Endothelial cell of umbilical vein (primary cell): ENCODE measurements at regions not wholly inside any gene's neighbourhood (a gene's known extent, or its start where the extent isn't known, plus 50 kb on each side); places are given as distances from the start of the nearest gene placed in this dataset.

Experiments
- BruUV-seq: library from RNA; stranded (reverse); fragments of 400-500 nt; replicated peaks from 2 replicates; lab custom pipeline; 2021; lab: Mats Ljungman, UMichigan
- CTCF ChIA-PET: fragments of 300-600, 350-600 bp; sonication (Branson Sonifier 250); formaldehyde crosslinking; loops from one replicate; lab custom pipeline; 2021; ENCODE audit warnings: antibody characterized with exemption, inconsistent platforms; lab: Charles Lee
- POLR2A ChIA-PET: fragments of 300-600, 350-600 bp; sonication (Branson Sonifier 250); formaldehyde crosslinking; loops from one replicate; lab custom pipeline; 2021; ENCODE audit warnings: antibody characterized with exemption, inconsistent platforms; lab: Charles Lee
- DNase-seq: peaks from one replicate; pipeline ENCODE4 v3.0.0-alpha.2; 2011; ENCODE audit warnings: low read depth, low spot score
- FAIRE-seq: peaks from 2 replicates; lab custom pipeline; 2011; peaks lifted over from hg19 to GRCh38; lab: Jason Lieb, UNC
- H2AFZ ChIP-seq: 2 replicates; pipeline ENCODE4 v1.6.0; 2012; ENCODE audit warnings: low read depth, low read length, control low read depth, inconsistent platforms
- H3K27ac ChIP-seq: 2 replicates; pipeline ENCODE4 v1.5.1; 2011; ENCODE audit warnings: low read depth, mild to moderate bottlenecking, control low read depth, low read length, moderate library complexity; ENCODE audit not compliant: insufficient read depth
- H3K27me3 ChIP-seq, 2 experiments: 2 replicates each; pipeline versions ENCODE4 v1.6.0 to v1.6.1; 2011; ENCODE audit warnings: low read length in 2 of 2, mixed read lengths in 1 of 2; ENCODE audit not compliant: control insufficient read depth in 2 of 2, insufficient read depth in 2 of 2
- H3K36me3 ChIP-seq, 2 experiments: 2 replicates in 1 of 2; 3 replicates in 1 of 2; pipeline ENCODE4 v1.5.1; 2011; ENCODE audit warnings: low read length in 2 of 2, mild to moderate bottlenecking in 1 of 2, moderate library complexity in 1 of 2; ENCODE audit not compliant: control insufficient read depth in 2 of 2, insufficient read depth in 2 of 2; ENCODE audit errors: extremely low read depth in 1 of 2
- H3K4me1 ChIP-seq: 3 replicates; pipeline ENCODE4 v1.5.1; 2011; ENCODE audit warnings: mild to moderate bottlenecking, low read length; ENCODE audit not compliant: control insufficient read depth, insufficient read depth; ENCODE audit errors: extremely low read depth
- H3K4me2 ChIP-seq: 2 replicates; pipeline ENCODE4 v1.6.1; 2011; ENCODE audit warnings: low read length, control low read depth, mixed read lengths; ENCODE audit not compliant: insufficient read depth
- H3K4me3 ChIP-seq, 3 experiments: fragments of 200-600 bp in 1 of 3; sonication (generic), shearing (Covaris generic) in 1 of 3; replicated peaks in 1 of 3; 2 replicates each; pipeline ENCODE4 v1.5.1; 2011 to 2016; ENCODE audit warnings: control low read depth in 3 of 3, low read length in 3 of 3, mild to moderate bottlenecking in 2 of 3, inconsistent platforms in 1 of 3, low read depth in 1 of 3, moderate library complexity in 1 of 3; ENCODE audit not compliant: insufficient read depth in 1 of 3
- H3K79me2 ChIP-seq: 2 replicates; pipeline ENCODE4 v1.6.0; 2012; ENCODE audit warnings: low read length, inconsistent platforms; ENCODE audit not compliant: control insufficient read depth, insufficient read depth
- H3K9ac ChIP-seq: replicated peaks from 2 replicates; pipeline ENCODE3; 2011; ENCODE audit warnings: low read length, control low read depth; ENCODE audit not compliant: insufficient read depth; ENCODE audit errors: extremely low read depth
- H3K9me1 ChIP-seq: replicated peaks from 3 replicates; pipeline ENCODE4 v1.6.0; 2011; ENCODE audit warnings: mild to moderate bottlenecking, low read length; ENCODE audit not compliant: control insufficient read depth, insufficient read depth; ENCODE audit errors: extremely low read depth
- H3K9me3 ChIP-seq: replicated peaks from 2 replicates; pipeline ENCODE4 v1.5.1; 2012; ENCODE audit warnings: low read length, inconsistent platforms; ENCODE audit not compliant: control insufficient read depth, insufficient read depth
- H4K20me1 ChIP-seq: replicated peaks from 2 replicates; pipeline ENCODE3; 2011; ENCODE audit warnings: mild to moderate bottlenecking, low read length; ENCODE audit not compliant: control insufficient read depth, insufficient read depth; ENCODE audit errors: extremely low read depth
- EZH2 ChIP-seq: IDR thresholded peaks from 2 replicates; pipeline ENCODE4 v1.6.1; 2012; ENCODE audit warnings: borderline replicate concordance, low read depth, mild to moderate bottlenecking, moderate library complexity, low read length, inconsistent platforms; ENCODE audit not compliant: severe bottlenecking
- FOS ChIP-seq: IDR thresholded peaks from 2 replicates; pipeline ENCODE4 v1.6.1; 2011; ENCODE audit warnings: mild to moderate bottlenecking, low read length, moderate library complexity, borderline replicate concordance; ENCODE audit not compliant: insufficient read depth
- GATA2 ChIP-seq: IDR thresholded peaks from 2 replicates; pipeline ENCODE4 v1.7.0; 2011; ENCODE audit warnings: low read depth, mild to moderate bottlenecking, moderate library complexity, mixed read lengths, low read length; ENCODE audit not compliant: insufficient read length, insufficient read depth
- JUN ChIP-seq: IDR thresholded peaks from 2 replicates; pipeline ENCODE4 v1.6.1; 2011; ENCODE audit warnings: borderline replicate concordance, low read depth; ENCODE audit not compliant: insufficient read length, insufficient read depth
- MYC ChIP-seq: IDR thresholded peaks from one replicate; pipeline ENCODE4 v1.6.1; 2011; ENCODE audit warnings: mild to moderate bottlenecking, low read depth, low read length
- POLR2A ChIP-seq: IDR thresholded peaks from 2 replicates; pipeline ENCODE4 v1.6.1; 2012; ENCODE audit warnings: low read depth, mild to moderate bottlenecking, control low read depth, low read length
- POLR2AphosphoS5 ChIP-seq: IDR thresholded peaks from 2 replicates; pipeline ENCODE4 v1.6.1; 2012; ENCODE audit warnings: low read depth, mild to moderate bottlenecking, control low read depth, low read length, moderate library complexity; ENCODE audit not compliant: insufficient read depth
- dilution Hi-C: fragments of 300-500 bp; cut with MboI; formaldehyde crosslinking; loops from one replicate; pipeline ENCODE4 v1.15.0; 2019; ENCODE audit warnings: low sequenced_read_pairs; ENCODE audit not compliant: extremely low pct_ligation_motif_present
- intact Hi-C: fragments of 100-400 bp; cut with micrococcal nuclease; formaldehyde crosslinking; loops from one replicate; pipeline ENCODE4 v1.10.0; 2022
- TF ChIP-seq, protein P1 (sequence below), 2 donors: IDR thresholded peaks; 1 replicate in 1 of 2; 2 replicates in 1 of 2; pipeline ENCODE4 v1.5.1; 2011; ENCODE audit warnings: low read length in 2 of 2, mild to moderate bottlenecking in 2 of 2, moderate library complexity in 2 of 2, control low read depth in 1 of 2, inconsistent platforms in 1 of 2, low read depth in 1 of 2; ENCODE audit not compliant: insufficient read depth in 1 of 2; ENCODE audit errors: extremely low read depth in 1 of 2
- TF ChIP-seq, protein P2 (sequence below): IDR thresholded peaks from 2 replicates; pipeline ENCODE4 v1.6.1; 2011; ENCODE audit not compliant: insufficient read depth, insufficient read length

DNA sequence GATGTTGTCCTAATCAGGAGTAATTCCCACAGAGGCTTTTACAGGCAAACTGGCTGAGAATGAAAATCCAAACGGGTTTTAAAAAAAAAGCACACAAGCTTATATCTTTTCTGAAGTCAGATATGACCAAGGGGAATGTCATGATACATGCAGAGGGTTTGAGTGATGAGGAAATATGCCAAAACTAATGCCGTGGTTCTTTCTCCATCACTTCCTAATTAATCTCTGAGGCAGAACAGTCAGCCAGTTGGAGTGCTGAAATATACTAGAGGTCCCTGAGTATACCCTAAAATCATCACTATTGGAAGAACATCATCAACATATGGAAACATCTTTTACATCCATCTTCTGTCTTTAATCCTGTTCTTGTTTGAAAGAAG is 160.8 kb upstream of the FAR2 start:
- ChIA-PET POLR2A (no interaction called here), CTCF (no interaction called here)
- no peaks in the 10 kb centered on the region for H3K9me3 ChIP-seq
- no peaks in the 10 kb centered on the region for H3K79me2 ChIP-seq
- H3K4me2 ChIP-seq: no peak overlapping the region
- no peak for TF ChIP-seq POLR2AphosphoS5
- H3K4me3 ChIP-seq: no peak overlapping the region
- no peaks in the 10 kb centered on the region for H3K36me3 ChIP-seq
- H3K9me1 ChIP-seq: no peaks in the 10 kb centered on the region
- dilution Hi-C loops: no loop called here
- H3K27ac ChIP-seq: no peak overlapping the region
- no peaks in the 10 kb centered on the region for H4K20me1 ChIP-seq
- no peak overlapping the region for H3K9ac ChIP-seq
- H3K4me1 ChIP-seq: no peaks in the 10 kb centered on the region
- BruUV-seq: no TSS peak
- H3K27me3 ChIP-seq: no peaks in the 10 kb centered on the region
- DNase-seq (no peak), FAIRE-seq (no peak)
- no peak overlapping the region for H2AFZ ChIP-seq
- intact Hi-C loops: no loop called here

DNA sequence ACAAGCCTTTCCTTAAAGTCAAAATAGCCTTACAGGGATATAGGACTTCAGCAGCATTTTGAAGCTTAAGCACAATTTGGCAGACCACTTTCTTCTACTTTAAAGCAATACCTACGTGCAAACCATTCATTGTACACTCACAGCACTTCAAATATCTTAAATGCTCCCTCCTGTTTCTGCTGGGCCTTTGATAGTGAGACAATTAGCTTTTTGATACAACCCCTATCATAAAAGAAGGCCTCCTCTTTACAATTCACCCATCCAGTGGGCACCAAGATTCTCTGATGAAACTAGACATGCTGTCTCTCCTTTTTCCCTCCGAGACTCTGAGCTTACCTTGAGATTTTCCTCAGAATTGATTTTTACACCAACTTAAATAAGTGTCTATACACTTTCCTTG is 157.5 kb upstream of the FAR2 start:
- dilution Hi-C loops: no loop called here
- FAIRE-seq (no peak), DNase-seq (no peak)
- H3K4me1 ChIP-seq: no peaks in the 10 kb centered on the region
- no peaks in the 10 kb centered on the region for H3K36me3 ChIP-seq
- ChIA-PET CTCF (no interaction called here), POLR2A (no interaction called here)
- intact Hi-C loops: no loop called here
- no peaks in the 10 kb centered on the region for H3K79me2 ChIP-seq
- no peaks in the 10 kb centered on the region for H3K9me1 ChIP-seq
- H2AFZ ChIP-seq: no peak overlapping the region
- H3K4me2 ChIP-seq: no peak overlapping the region
- H3K9ac ChIP-seq: no peak overlapping the region
- H3K27me3 ChIP-seq: no peaks in the 10 kb centered on the region
- TF ChIP-seq, protein P1, sequence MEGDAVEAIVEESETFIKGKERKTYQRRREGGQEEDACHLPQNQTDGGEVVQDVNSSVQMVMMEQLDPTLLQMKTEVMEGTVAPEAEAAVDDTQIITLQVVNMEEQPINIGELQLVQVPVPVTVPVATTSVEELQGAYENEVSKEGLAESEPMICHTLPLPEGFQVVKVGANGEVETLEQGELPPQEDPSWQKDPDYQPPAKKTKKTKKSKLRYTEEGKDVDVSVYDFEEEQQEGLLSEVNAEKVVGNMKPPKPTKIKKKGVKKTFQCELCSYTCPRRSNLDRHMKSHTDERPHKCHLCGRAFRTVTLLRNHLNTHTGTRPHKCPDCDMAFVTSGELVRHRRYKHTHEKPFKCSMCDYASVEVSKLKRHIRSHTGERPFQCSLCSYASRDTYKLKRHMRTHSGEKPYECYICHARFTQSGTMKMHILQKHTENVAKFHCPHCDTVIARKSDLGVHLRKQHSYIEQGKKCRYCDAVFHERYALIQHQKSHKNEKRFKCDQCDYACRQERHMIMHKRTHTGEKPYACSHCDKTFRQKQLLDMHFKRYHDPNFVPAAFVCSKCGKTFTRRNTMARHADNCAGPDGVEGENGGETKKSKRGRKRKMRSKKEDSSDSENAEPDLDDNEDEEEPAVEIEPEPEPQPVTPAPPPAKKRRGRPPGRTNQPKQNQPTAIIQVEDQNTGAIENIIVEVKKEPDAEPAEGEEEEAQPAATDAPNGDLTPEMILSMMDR (IDR thresholded peaks at IDR 0.05; ENCODE audit: extremely low read depth in 1 of 2, insufficient read depth in 1 of 2, low read depth in 1 of 2, low read length in 2 of 2): no peak
- TF ChIP-seq POLR2AphosphoS5: no peak
- TF ChIP-seq, protein P2, sequence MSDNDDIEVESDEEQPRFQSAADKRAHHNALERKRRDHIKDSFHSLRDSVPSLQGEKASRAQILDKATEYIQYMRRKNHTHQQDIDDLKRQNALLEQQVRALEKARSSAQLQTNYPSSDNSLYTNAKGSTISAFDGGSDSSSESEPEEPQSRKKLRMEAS: no peak
- no peak for TF ChIP-seq POLR2A
- TF ChIP-seq EZH2: no peak
- no peak for TF ChIP-seq GATA2
- TF ChIP-seq FOS: no peak
- TF ChIP-seq MYC: no peak
- TF ChIP-seq JUN: no peak
- no peak overlapping the region for H3K4me3 ChIP-seq
- H3K9me3 ChIP-seq: no peaks in the 10 kb centered on the region
- no peaks in the 10 kb centered on the region for H4K20me1 ChIP-seq
- BruUV-seq: no TSS peak
- H3K27ac ChIP-seq: no peak overlapping the region
